Fibroblast of skin of left quadriceps (primary cell): ENCODE measurements at regions not wholly inside any gene's neighbourhood (a gene's known extent, or its start where the extent isn't known, plus 50 kb on each side); places are given as distances from the start of the nearest gene placed in this dataset.
"Not testable (repeated sequence)": the region's sequence is repeated elsewhere in the genome, so short reads cannot be mapped to it uniquely, and the experiment has no call there.

Experiments
- DNase-seq, 2 experiments: peaks; one replicate each; pipeline ENCODE4 v3.0.0-alpha.2; 2013; ENCODE audit warnings: low read depth in 2 of 2

DNA sequence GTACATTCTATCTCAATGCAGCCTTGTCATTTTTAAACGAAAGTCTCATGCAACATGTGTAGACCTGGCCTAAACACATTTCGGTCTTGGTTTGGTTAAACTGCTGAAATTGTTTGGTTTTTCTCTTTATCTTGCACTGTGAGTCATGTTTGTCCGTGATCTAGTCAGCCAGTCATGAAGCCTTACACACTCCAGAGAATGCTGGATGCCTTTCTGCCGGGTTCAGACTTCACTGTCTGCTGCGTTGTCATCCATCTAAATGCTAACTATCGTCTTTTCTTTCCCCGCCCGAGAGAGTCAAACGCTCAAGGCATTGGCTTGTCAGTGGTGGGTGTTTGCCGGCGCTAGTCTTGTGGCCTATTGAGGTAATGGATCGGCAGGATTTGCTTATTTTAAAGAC is 1194.6 kb upstream of the WWC1 start:
- no peak for DNase-seq

DNA sequence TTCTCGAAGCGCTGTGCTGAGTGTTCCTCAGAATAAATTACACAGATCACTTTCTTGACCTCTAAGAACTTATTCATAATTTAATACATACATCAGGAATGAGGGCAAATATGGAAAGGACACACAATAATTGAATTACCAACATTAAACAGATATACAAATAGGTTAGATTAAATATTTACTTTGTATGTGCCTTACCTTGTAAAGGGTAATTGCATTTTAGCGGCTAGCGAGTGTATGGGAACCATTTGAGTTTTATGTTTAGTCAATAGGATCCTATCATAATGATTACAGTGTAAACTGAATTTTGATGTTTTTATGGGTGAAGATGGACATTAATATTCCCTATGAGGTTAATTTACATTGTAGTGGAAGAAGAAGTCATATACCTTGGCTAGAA is 1187.1 kb upstream of the WWC1 start:
- DNase-seq = no peak

DNA sequence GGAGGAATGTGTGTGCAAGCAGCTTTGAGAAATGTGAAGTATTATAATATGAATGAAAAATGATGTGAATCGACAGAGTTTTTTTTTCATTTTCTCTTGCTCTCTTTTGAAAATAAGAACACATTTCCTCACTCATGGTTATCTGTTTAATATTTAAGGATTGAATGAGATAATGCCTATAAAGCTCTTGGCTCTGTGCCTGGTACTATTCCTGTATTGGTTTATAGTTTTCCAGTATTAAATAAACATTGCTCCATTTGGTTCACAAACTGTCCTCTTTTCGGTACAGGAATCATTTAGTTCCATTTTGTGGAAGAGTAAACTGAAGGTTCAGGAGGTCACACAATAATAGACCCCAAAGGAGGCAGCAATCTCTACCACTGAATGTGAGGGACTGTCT is 1185.5 kb upstream of the WWC1 start:
- no peak for DNase-seq

DNA sequence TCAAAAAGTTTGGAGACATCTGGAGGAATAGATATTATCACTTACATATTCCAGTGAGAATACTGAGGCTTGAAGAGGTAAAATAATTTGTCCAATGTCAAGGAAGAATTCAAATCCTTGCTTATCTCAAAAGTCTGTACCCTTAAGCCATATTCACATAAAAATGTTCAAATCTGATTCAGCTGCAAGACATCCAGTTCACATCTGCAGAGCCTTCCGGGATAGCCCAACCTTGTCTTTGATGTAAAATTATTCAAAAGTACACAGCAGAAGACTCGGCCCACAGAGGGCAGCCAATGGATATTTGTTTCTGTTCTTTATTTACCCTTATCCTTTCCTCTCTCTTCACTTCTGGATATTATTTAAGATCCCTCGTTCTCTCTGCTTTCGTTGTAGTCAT is 1183.8 kb upstream of the WWC1 start:
- no peak for DNase-seq

DNA sequence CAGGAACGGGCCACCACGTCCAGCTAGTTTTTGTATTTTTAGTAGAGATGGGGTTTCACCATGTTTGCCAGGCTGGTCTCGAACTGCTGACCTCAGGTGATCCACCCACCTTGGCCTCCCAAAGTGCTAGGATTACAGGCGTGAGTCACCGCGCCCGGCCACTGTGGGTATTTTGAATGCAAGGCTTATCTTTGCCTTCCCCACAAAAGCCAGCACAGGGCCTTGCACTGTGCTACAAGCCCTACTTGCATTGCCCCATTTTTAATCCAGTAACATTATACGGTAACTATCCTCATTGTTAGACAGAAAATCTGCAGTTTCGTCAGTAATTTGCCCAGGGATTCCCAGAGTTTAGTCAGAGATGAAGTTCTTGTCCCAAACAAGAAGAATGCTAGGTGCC is 1183.2 kb upstream of the WWC1 start:
- DNase-seq = not testable (repeated sequence)

DNA sequence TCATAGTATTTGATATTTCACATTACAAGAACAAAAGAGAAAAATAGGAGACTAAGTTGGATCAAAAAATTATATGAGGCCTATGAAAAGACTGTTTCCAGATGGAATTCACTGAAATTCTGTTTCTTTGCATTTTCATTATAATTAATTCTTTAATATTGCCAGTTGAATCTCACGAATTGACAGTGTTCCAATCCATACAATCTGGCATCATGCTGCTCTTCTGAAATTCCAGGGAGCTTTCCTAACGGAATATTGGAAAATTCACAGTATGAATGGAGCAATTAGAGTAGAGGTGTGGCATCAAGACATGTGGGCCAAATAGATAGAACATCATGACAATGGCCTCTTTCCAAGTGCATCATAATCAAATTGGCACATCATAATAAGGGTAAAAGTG is 1178.9 kb upstream of the WWC1 start:
- DNase-seq = no peak

DNA sequence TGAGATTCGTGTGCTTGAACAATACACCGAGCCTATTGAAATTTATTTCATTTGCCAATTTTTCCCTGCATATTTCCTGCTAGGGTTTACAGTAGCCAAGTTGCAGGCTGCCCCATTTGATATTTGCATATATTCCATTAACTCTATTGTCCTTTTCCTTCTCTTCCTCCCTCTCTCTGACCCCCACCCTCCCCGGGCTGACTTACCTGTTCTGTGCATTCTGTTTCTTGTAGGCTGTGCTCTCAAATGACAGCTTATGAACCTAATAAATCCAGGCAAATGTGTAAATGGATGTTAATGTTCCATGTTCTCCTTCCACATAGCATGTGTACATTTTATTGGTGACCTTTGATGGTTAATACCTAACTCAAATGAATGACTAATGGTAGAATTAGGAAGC is 1169.2 kb upstream of the WWC1 start:
- DNase-seq = no peak

DNA sequence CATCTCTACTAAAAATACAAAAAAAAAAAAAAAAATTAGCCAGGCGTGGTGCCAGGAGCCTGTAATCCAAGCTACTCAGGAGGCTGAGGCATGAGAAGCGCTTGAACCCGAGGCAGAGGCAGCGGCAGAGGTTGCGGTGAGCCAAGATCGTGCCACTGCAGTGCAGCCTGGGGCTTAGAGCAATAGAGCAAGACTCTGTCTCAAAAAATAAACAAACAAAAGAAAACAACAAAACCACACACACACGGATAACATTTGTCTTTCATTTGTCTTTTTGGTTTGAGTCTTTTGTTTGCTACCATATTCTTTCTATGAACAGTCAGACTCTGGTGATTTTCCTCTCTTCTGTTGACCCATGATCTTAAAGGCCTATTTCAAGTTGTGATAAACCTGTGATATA is 1168.3 kb upstream of the WWC1 start:
- no peak for DNase-seq

DNA sequence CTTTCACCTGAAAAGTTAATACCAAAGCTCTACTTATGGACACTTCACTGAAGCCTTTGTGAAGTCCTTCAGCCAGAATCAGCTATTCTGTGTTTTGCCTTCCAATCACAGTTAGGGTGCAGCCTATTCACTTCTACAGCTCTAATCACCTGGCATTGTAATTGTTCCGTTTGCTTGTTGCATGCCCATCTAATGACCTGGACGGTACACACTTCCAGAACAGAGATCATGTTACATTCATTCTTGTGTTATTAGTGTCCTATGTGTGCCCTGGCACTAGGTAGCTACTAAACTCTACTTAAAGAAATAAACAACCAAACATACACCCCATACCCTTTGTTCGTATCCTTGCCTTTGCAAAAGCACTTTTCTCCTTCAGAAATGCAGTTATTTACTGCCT is 1162.9 kb upstream of the WWC1 start:
- no peak for DNase-seq

DNA sequence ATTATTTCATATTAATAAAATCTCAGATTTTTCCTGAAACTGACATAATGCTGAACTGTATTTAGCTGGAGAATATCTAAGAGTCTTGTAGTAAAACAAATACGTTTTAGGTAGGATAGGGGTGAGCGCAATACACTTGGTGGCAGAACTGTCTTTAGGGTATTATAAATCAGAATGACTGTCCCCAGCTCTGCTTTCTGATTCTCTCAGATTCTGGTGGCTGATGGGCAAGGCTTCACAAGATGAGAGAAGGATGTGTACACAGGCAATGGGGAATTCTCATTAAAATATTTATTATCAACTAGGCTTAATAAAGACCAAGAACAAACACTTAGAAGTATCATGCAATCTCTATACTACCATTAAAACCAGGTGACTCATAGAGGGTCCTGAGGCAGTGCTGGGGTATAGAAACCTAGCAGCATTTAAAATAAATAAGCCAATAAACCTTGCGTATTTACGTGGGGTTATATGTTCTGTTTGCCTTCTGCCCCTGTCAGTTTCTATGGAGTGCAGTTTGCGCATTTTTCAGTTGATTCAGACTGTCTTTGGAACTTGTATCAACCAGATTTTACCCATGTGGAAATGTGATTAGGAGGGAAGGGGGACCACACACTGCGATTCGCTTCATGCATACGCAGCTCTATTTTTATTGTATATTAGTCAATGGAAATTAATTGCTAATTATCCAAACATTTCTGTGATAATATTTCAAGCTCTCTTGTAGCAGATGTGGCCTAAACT is 1150.7 kb upstream of the WWC1 start:
- DNase-seq = no peak

DNA sequence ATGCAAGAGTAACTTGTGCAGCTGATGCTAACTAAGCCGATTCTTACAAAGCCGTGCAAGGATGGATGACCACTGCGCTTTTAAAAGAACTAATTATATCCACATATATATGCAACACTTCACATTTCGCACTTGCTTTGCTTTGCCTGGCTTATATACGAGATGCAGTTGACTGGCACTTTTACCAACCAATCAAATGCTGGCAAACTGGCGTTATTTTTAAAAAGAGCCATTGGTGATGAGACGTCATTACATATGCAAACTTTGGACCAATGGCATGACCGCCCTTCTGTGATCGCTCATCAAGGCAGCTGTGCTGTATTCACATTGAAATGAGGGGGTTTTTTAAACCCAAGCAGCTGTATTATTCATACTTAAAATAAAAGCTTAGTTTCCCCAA is 1147.7 kb upstream of the WWC1 start:
- DNase-seq = no peak

DNA sequence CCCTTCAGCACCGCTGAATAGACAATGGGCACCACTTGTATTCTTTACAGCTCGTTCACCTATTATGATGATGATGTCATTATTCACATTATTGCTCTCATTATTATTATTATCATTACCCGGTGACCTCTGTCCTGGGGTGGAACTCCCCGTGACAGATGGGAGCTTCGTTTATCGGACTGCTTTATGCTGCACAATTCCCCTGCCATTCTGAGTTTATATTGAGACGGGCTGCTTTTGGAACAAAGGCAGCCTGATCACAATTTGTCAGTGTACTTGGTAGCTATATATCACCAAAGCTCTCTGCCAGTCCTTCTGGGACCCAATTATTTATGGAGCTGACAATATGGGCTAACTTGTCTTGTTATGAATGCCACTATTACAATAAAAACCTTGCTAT is 1145.6 kb upstream of the WWC1 start:
- DNase-seq = no peak

DNA sequence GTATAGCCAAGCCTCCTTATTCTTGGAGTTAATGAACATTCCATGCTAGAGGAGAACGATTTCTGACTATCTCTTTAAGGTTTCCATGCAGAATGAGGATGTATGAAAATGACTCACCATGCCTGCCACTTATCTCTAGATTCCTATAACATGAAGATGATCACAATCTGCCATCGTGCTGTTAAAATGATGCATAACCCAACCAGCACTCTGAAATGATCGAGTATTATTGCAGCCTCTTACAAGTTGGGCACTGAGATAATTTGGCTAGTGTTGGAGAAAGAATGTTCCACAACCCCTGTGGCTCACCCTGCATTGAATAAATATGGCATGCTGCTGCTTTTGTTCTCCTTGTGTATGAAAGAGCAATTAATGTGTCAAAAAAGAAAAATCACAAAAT is 1143.6 kb upstream of the WWC1 start:
- DNase-seq = no peak

DNA sequence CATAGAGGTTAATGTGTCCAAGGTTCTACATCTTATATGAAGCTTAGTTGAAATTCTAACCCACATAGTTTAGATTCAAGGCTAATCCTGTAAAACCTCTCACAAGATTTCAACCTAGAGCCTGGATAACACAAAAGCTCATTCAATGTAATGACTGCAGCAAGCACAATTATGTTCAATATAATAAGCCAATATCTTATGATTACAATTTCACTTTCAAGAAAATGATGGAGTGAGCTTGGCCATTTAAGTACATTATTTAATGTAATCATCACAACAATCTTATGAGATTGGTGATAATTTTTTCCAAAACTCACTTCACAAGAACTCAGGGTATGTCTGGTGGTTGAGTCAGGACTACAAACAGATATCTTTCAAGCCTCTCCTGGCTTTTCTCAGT is 1140.8 kb upstream of the WWC1 start:
- DNase-seq = no peak

DNA sequence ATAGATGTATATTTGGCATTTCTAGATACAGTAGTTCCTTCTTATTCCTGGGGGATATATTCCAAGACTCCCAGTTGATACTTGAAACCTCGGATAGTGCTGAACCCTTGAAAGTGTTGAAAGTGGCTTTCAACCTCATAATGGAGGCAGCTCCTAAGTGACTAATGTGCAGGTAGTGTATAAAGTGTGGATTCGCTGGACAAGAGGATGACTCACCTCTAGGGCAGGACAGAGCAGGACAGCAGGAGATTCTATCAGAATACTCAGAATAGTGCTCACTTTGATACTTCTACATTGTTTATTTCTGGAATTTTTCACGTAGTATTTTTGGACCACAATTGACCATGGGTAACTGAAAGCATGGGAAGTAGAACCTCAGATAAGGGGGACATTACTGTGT is 1138.9 kb upstream of the WWC1 start:
- no peak for DNase-seq

DNA sequence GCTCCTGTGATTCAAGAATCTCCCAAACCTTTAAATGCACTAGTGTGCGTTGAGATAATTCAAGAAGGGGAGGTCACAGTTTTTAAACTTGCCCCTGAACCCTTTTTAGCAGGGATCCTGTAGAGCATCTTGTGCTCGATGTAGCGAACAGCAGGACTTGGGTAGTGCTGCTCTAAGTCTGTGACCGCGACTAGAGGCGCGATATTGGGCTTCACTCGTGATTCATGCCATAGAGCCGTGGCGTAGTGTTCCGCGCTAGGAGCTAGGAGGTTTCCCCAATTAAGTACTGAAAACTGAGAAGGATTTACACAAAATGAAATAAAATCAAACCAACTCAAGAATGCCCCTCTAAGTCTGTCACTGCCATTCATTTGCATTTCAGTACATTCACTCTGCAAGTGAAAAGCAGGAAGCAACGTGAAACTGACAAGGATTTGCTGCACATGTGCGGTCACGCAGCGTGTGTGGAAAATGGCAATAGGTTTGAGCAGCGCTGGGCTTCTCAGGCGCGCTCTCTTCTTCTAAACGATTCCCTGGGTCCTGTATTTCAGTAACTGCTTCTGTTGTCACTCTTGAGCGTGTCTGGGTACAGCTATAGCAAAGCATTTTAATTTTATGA is 1135.9 kb upstream of the WWC1 start:
- DNase-seq = no peak

DNA sequence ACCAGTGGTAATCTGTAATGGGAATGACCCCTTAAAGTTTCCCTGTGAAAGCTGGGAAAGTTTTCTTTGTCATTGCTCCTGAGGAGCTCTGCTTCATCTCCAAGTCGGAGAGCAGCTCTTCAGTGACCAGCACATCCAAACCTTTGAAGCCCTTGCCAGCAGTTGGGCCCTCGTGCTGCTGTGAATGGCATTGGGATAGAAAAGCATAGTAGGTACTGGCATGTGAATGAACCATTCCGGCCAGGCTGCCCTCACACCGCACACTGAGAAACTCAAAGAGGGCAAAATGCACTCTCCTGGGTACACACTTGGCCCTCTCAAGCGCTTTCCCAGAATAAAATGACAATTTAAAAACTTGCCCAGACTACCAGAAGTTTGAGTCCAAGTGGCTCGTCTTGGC is 1135.0 kb upstream of the WWC1 start:
- DNase-seq = no peak

DNA sequence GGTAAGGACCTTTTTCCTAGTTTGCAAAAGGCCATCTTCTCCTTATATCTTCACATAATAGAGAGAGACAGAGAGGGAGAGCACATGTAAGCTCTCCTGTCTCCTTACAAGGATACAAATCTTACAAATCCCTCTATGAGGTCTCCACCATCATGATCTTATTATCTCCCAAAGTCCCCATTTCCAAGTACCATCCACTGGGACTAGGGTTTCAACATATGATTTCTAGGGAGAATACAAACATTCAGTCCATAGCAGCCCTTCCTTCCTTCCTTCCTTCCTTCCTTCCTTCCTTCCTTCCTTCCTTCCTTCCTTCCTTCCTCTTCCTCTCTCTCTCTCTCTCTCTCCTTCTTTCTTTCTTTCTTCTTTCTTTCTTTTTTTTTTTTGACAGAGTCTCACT is 1132.9 kb upstream of the WWC1 start:
- no peak for DNase-seq

DNA sequence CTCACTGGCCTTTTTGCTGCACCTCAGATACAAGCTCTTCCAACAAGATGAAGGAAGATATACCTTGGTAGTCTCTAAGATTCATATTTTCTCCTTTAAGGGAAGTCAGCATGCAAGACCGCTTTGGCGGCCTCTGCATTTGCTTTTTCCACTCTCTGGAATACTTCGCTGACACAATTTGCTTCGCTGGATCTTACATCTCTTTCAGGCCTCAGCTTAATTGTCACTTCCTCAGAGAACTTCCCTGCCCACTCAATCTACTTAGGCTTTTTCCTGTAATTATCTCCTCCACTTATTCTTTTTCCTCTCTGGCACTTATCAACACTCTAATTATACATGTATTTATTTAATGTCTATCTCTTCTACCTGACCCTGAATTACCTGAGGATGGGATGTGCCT is 1131.1 kb upstream of the WWC1 start:
- DNase-seq = no peak

DNA sequence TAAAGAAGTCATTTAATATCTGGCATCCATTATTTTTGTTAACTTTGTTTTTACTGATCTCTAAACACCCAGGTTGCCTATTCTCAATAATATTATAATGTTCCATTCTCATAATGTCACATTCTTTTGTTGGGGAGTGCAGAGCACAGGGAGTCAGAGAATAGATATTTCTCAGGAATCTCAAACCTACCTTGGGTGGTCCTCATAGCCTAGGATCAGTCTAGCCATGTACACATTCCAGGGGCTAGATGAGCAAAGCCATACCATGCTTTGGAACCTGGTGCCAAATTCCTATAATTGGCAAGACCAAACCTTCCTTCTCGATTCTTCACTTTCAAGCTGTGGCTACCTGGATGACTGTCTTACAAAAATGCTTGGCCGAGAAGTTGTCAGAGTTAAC is 1124.7 kb upstream of the WWC1 start:
- DNase-seq = no peak

DNA sequence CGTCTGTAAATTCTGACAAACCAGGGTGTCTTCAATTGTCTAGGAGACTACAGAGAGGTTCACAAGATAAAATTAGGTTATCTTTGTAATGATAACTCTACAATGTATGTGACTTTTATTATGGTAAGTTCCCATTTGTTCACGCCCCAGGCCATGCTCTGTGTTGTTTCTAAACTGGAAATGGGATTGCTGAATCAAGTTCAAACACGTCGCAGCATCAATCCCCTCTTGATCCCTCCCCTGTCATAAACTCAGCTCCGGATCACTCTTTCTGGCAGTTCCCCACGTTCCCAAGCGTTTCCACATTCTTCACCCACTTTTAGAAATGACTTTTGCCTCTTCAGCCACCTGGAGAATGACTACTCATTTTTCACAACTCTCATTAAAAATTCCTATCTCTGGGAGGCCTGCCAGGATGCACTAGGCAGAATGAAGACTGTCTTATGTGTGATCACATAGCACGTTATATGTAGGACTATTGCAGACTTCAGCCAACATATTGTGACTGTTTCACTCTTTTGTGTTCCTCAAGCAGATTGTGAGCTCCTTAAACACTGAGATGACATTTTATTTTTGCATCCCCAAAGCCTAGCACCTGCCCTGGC is 1124.2 kb upstream of the WWC1 start:
- peak; percentile 14 to 16 for DNase-seq

DNA sequence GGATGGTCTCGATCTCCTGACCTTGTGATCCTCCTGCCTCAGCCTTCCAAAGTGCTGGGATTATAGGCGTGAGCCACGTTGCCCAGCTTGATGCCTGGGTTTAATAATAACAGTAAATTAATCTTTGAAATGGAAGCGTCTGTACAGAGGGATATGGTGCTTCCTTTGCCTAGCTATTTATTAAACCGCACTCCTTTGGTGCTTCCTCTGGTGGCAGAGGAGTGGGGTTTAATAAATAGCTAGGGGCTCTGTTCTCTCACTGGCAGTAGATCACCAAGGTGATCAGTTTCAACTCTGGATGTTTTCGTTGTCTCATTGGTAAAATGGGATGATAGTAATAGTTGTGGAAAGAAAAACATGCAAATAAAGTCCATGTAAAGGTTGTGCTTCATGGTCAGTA is 1122.5 kb upstream of the WWC1 start:
- DNase-seq = no peak

DNA sequence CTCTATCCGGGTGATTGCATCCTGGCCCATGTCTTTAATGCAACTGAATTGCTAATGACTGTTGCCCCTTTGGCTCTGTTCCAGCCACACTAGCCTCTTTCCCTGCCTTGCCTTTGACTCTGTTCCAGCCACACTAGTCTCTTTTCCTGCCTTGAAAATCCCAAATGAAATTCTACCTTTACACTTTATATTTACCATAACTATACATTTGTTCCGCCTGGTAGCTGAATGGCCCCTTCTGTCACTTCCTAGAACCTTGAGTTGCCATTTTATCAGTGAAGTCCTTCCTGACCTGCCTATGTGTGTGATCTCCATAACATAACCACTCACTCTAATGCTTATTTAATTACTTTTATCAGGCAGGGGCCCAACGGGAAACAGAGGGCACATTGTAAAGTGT is 1120.4 kb upstream of the WWC1 start:
- no peak for DNase-seq

DNA sequence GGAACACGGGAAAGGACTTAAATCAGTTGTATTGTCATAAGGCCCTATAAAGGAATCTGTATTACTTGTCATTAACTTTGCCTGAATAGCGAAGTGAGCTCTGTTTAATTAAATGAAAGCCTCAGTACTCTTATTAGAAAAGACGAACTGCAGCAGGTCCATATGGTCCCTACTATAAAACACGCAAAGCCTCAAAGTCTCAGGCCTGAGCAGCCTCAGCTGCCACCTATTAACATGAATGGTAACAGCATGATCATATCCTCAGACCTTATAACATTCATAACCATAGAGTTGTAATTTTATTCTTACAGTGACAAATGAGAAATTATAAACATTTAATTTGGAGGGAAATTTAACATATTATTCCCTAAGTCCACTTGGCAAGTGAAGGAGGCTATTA is 1113.7 kb upstream of the WWC1 start:
- DNase-seq = no peak
